Natural killer cell (primary cell): ENCODE measurements at regions not wholly inside any gene's neighbourhood (a gene's known extent, or its start where the extent isn't known, plus 50 kb on each side); places are given as distances from the start of the nearest gene placed in this dataset.

ENCODE experiments used
- ATAC-seq, 3 donors: fragments of 150-1000 bp in 2 of 3; fragments of 200-7000 bp in 1 of 3; cut with Tn5 transposase; 1 replicate in 1 of 3; 2 replicates in 2 of 3; pipeline ENCODE4 v1.10.0; 2021; ENCODE audit warnings: mild to moderate bottlenecking in 2 of 3, moderate library complexity in 2 of 3
- DNase-seq, 2 donors: peaks; one replicate each; pipeline versions ENCODE4 v3.0.0 to v3.0.0-alpha.2; 2013 to 2021; ENCODE audit warnings: mixed read lengths in 1 of 2
- H3K27ac ChIP-seq: one replicate; pipeline ENCODE4 v1.5.1; 2013; ENCODE audit warnings: mild to moderate bottlenecking, low read length
- H3K27me3 ChIP-seq: one replicate; pipeline ENCODE4 v1.6.1; 2013; ENCODE audit warnings: low read length; ENCODE audit not compliant: control insufficient read depth, insufficient read depth
- H3K36me3 ChIP-seq: one replicate; pipeline ENCODE4 v1.6.1; 2013; ENCODE audit warnings: low read length; ENCODE audit not compliant: control insufficient read depth, insufficient read depth
- H3K4me1 ChIP-seq: one replicate; pipeline ENCODE4 v1.6.1; 2013; ENCODE audit warnings: low read length; ENCODE audit not compliant: control insufficient read depth, insufficient read depth
- H3K4me3 ChIP-seq: one replicate; pipeline ENCODE4 v1.5.1; 2013; ENCODE audit warnings: low read length
- H3K9me3 ChIP-seq: one replicate; pipeline ENCODE4 v1.6.1; 2013; ENCODE audit warnings: low read length; ENCODE audit not compliant: control insufficient read depth, insufficient read depth
- H3K27ac Mint-ChIP-seq, 2 donors: one replicate each; pipeline ENCODE4 v1.8.0; 2022; ENCODE audit warnings: mild to moderate bottlenecking in 2 of 2, mixed read lengths in 2 of 2, moderate library complexity in 1 of 2
- H3K27me3 Mint-ChIP-seq, 2 donors: one replicate each; pipeline ENCODE4 v1.8.0; 2022; ENCODE audit warnings: low read depth in 2 of 2, mixed read lengths in 2 of 2
- H3K36me3 Mint-ChIP-seq: one replicate; pipeline ENCODE4 v1.8.0; 2022; ENCODE audit warnings: mixed read lengths
- H3K4me1 Mint-ChIP-seq, 2 donors: one replicate each; pipeline ENCODE4 v1.8.0; 2022; ENCODE audit warnings: mixed read lengths in 2 of 2
- H3K4me3 Mint-ChIP-seq: one replicate; pipeline ENCODE4 v1.8.0; 2022; ENCODE audit warnings: mild to moderate bottlenecking, moderate library complexity, mixed read lengths
- H3K9me3 Mint-ChIP-seq, 2 donors: one replicate each; pipeline ENCODE4 v1.8.0; 2022; ENCODE audit warnings: mixed read lengths in 2 of 2
- WGBS: methylation state at CpG from one replicate; pipeline ENCODE4 v1.1.7; 2013; ENCODE audit warnings: missing lambda C conversion rate; ENCODE audit not compliant: insufficient coverage; 5-methylcytosine and 5-hydroxymethylcytosine counted together
- intact Hi-C: fragments of 100-400 bp; cut with micrococcal nuclease; formaldehyde crosslinking; loops from one replicate; pipeline ENCODE4 v1.14.2; 2022
- TF ChIP-seq, protein P1 (sequence below): fragments of 200-600 bp; IDR thresholded peaks from one replicate; pipeline ENCODE4 v1.8.0; 2022; ENCODE audit warnings: antibody characterized with exemption

GRCh38 chr13:111965466-111966214 lies 101.3 kb upstream of the SOX1 start:
- ATAC-seq (no peak), DNase-seq (no peak)
- no peaks in the 10 kb centered on the region for H3K9me3 ChIP-seq
- no peak overlapping the region for H3K27ac Mint-ChIP-seq
- no peak overlapping the region for H3K4me3 Mint-ChIP-seq
- H3K4me1 ChIP-seq = no peaks in the 10 kb centered on the region
- H3K27ac ChIP-seq = no peak overlapping the region
- 88% methylated on average over 22 of the region's 24 CpGs for WGBS
- H3K4me3 ChIP-seq = no peak overlapping the region
- H3K4me1 Mint-ChIP-seq = no peaks in the 10 kb centered on the region
- peaks cover 0 to 9% of the 10 kb centered on the region in 2 donors for H3K27me3 Mint-ChIP-seq
- TF ChIP-seq, protein P1, sequence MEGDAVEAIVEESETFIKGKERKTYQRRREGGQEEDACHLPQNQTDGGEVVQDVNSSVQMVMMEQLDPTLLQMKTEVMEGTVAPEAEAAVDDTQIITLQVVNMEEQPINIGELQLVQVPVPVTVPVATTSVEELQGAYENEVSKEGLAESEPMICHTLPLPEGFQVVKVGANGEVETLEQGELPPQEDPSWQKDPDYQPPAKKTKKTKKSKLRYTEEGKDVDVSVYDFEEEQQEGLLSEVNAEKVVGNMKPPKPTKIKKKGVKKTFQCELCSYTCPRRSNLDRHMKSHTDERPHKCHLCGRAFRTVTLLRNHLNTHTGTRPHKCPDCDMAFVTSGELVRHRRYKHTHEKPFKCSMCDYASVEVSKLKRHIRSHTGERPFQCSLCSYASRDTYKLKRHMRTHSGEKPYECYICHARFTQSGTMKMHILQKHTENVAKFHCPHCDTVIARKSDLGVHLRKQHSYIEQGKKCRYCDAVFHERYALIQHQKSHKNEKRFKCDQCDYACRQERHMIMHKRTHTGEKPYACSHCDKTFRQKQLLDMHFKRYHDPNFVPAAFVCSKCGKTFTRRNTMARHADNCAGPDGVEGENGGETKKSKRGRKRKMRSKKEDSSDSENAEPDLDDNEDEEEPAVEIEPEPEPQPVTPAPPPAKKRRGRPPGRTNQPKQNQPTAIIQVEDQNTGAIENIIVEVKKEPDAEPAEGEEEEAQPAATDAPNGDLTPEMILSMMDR = no peak
- H3K36me3 ChIP-seq = no peaks in the 10 kb centered on the region
- H3K9me3 Mint-ChIP-seq = no peaks in the 10 kb centered on the region
- H3K36me3 Mint-ChIP-seq = no peaks in the 10 kb centered on the region
- no peaks in the 10 kb centered on the region for H3K27me3 ChIP-seq
- intact Hi-C loops = no loop called here

- no peak overlapping the region for H3K27ac ChIP-seq
- H3K27me3 ChIP-seq = no peaks in the 10 kb centered on the region
- TF ChIP-seq, protein P1 = no peak
- H3K27me3 Mint-ChIP-seq = peaks cover 0 to 15% of the 10 kb centered on the region in 2 donors
- no peaks in the 10 kb centered on the region for H3K4me1 ChIP-seq
- intact Hi-C loops = no loop called here
- H3K4me3 ChIP-seq = no peak overlapping the region
- H3K4me1 Mint-ChIP-seq = no peaks in the 10 kb centered on the region
- no peak for DNase-seq
- no peaks in the 10 kb centered on the region for H3K9me3 Mint-ChIP-seq
- no peaks in the 10 kb centered on the region for H3K9me3 ChIP-seq
- H3K4me3 Mint-ChIP-seq = no peak overlapping the region
- 80% methylated on average over 6 of the region's 7 CpGs for WGBS
- no peak for ATAC-seq
- no peaks in the 10 kb centered on the region for H3K36me3 ChIP-seq
- no peak overlapping the region for H3K27ac Mint-ChIP-seq
- H3K36me3 Mint-ChIP-seq = no peaks in the 10 kb centered on the region
These were observed 100.0 kb upstream of the SOX1 start for GRCh38 chr13:111966933-111967332.

- H3K27me3 Mint-ChIP-seq = peaks cover 0 to 22% of the 10 kb centered on the region in 2 donors
These were observed 99.3 kb upstream of the SOX1 start for GRCh38 chr13:111967572-111968201.

More at GRCh38 chr13:111967572-111968201, 99.3 kb upstream of the SOX1 start:
- intact Hi-C loops = no loop called here
- Mint-ChIP-seq H3K9me3 (no peaks in the 10 kb centered on the region), H3K36me3 (no peaks in the 10 kb centered on the region), H3K4me3 (no peak overlapping the region), H3K27ac (no peak overlapping the region), H3K4me1 (no peaks in the 10 kb centered on the region)
- H3K4me1 ChIP-seq = no peaks in the 10 kb centered on the region
- no peak overlapping the region for H3K27ac ChIP-seq
- no peak overlapping the region for H3K4me3 ChIP-seq
- no peaks in the 10 kb centered on the region for H3K9me3 ChIP-seq
- no peaks in the 10 kb centered on the region for H3K36me3 ChIP-seq
- TF ChIP-seq, protein P1 = no peak
- ATAC-seq (no peak), DNase-seq (no peak)
- whole genome bisulfite sequencing = 76% methylated on average over 8 of the region's 8 CpGs
- H3K27me3 ChIP-seq = no peaks in the 10 kb centered on the region
